H1 (cell line): ENCODE measurements at regions not wholly inside any gene's neighbourhood (a gene's known extent, or its start where the extent isn't known, plus 50 kb on each side); places are given as distances from the start of the nearest gene placed in this dataset.

Experiments used
- CTCF ChIA-PET: fragments of 300-600 bp; sonication (Branson Sonifier 250); formaldehyde crosslinking; loops from one replicate; lab custom pipeline; 2021; ENCODE audit not compliant: partially characterized antibody; lab: Charles Lee
- POLR2A ChIA-PET: fragments of 300-600 bp; sonication (Branson Sonifier 250); formaldehyde crosslinking; loops from one replicate; lab custom pipeline; 2021; ENCODE audit warnings: inconsistent platforms; ENCODE audit not compliant: partially characterized antibody; lab: Charles Lee
- DNase-seq, 2 experiments: peaks; one replicate each; pipeline versions ENCODE4 v3.0.0 to v3.0.0-alpha.2; 2010 to 2022; ENCODE audit warnings: low spot score in 2 of 2, low read depth in 1 of 2, mixed read lengths in 1 of 2
- FAIRE-seq: peaks from 2 replicates; lab custom pipeline; 2011; peaks lifted over from hg19 to GRCh38; lab: Jason Lieb, UNC
- H2AFZ ChIP-seq: 2 replicates; pipeline ENCODE4 v1.8.1; 2012; ENCODE audit warnings: low read length, inconsistent platforms
- H2AK5ac ChIP-seq: 2 replicates; pipeline ENCODE4 v1.6.1; 2013; ENCODE audit warnings: low read depth, low read length
- H2BK120ac ChIP-seq: replicated peaks from 2 replicates; pipeline ENCODE3; 2013; ENCODE audit warnings: low read depth, low read length, inconsistent platforms
- H2BK12ac ChIP-seq: 2 replicates; pipeline ENCODE4 v1.6.1; 2013; ENCODE audit warnings: low read depth, low read length
- H2BK15ac ChIP-seq: 2 replicates; pipeline ENCODE4 v1.6.1; 2013; ENCODE audit warnings: low read length
- H2BK20ac ChIP-seq: 2 replicates; pipeline ENCODE4 v1.6.1; 2013; ENCODE audit warnings: low read length
- H2BK5ac ChIP-seq: 2 replicates; pipeline ENCODE4 v1.6.1; 2013; ENCODE audit warnings: low read depth, low read length
- H3K14ac ChIP-seq: 2 replicates; pipeline ENCODE4 v1.6.1; 2013; ENCODE audit warnings: inconsistent platforms; ENCODE audit not compliant: insufficient read length
- H3K18ac ChIP-seq: 2 replicates; pipeline ENCODE4 v1.6.1; 2013; ENCODE audit warnings: low read length; ENCODE audit errors: extremely low read depth
- H3K23ac ChIP-seq: 2 replicates; pipeline ENCODE4 v1.6.1; 2013; ENCODE audit warnings: inconsistent platforms; ENCODE audit not compliant: insufficient read length
- H3K23me2 ChIP-seq: 2 replicates; pipeline ENCODE4 v1.6.1; 2013; ENCODE audit warnings: low read depth, low read length
- H3K27ac ChIP-seq: 2 replicates; pipeline ENCODE4 v1.6.1; 2011; ENCODE audit warnings: low read depth, low read length, inconsistent platforms
- H3K27me3 ChIP-seq, 4 experiments: replicated peaks in 1 of 4; 1 replicate in 1 of 4; 2 replicates in 3 of 4; pipeline versions ENCODE4 v1.6.1 to v1.8.1; 2011 to 2013; ENCODE audit warnings: low read length in 3 of 4, mild to moderate bottlenecking in 3 of 4, inconsistent platforms in 2 of 4, mixed read lengths in 2 of 4, moderate library complexity in 1 of 4; ENCODE audit not compliant: control insufficient read depth in 3 of 4, insufficient read depth in 3 of 4; ENCODE audit errors: extremely low read depth in 1 of 4
- H3K36me3 ChIP-seq, 4 experiments: 2 replicates each; pipeline versions ENCODE4 v1.6.1 to v1.8.1; 2011 to 2013; ENCODE audit warnings: mild to moderate bottlenecking in 4 of 4, low read length in 3 of 4, moderate library complexity in 2 of 4, control low read depth in 1 of 4, inconsistent platforms in 1 of 4; ENCODE audit not compliant: insufficient read depth in 4 of 4, control insufficient read depth in 2 of 4
- H3K4ac ChIP-seq: replicated peaks from 2 replicates; pipeline ENCODE3; 2013; ENCODE audit warnings: low read length, low read depth, mixed read lengths, inconsistent platforms; ENCODE audit not compliant: insufficient read length
- H3K4me1 ChIP-seq, 4 experiments: replicated peaks in 1 of 4; 1 replicate in 1 of 4; 2 replicates in 3 of 4; pipeline versions ENCODE4 v1.6.1 to v1.8.1; 2011 to 2013; ENCODE audit warnings: low read length in 3 of 4, inconsistent platforms in 2 of 4, mixed read lengths in 1 of 4; ENCODE audit not compliant: insufficient read depth in 4 of 4, control insufficient read depth in 3 of 4
- H3K4me2 ChIP-seq, 2 experiments: 2 replicates each; pipeline versions ENCODE4 v1.6.1 to v1.8.1; 2011 to 2013; ENCODE audit warnings: low read depth in 2 of 2, low read length in 2 of 2, control low read depth in 1 of 2, inconsistent platforms in 1 of 2, mild to moderate bottlenecking in 1 of 2; ENCODE audit not compliant: insufficient read depth in 1 of 2
- H3K4me3 ChIP-seq, 4 experiments: fragments of 200-600, 300-600 bp in 1 of 4; sonication (generic), shearing (Covaris generic), sonication (Bioruptor Twin) in 1 of 4; 2 replicates each; pipeline versions ENCODE4 v1.5.1 to v1.8.1; 2011 to 2016; ENCODE audit warnings: low read length in 4 of 4, low read depth in 3 of 4, control low read depth in 2 of 4, inconsistent platforms in 2 of 4, mild to moderate bottlenecking in 2 of 4, mixed read lengths in 1 of 4, moderate library complexity in 1 of 4; ENCODE audit not compliant: insufficient read depth in 2 of 4; ENCODE audit errors: extremely low read depth in 1 of 4
- H3K56ac ChIP-seq: replicated peaks from 2 replicates; pipeline ENCODE3; 2013; ENCODE audit warnings: low read depth, mild to moderate bottlenecking, mixed read lengths, low read length, inconsistent platforms; ENCODE audit not compliant: insufficient read length
- H3K79me1 ChIP-seq: 2 replicates; pipeline ENCODE4 v1.6.1; 2013; ENCODE audit warnings: low read depth, low read length, control low read depth
- H3K79me2 ChIP-seq, 2 experiments: 2 replicates each; pipeline versions ENCODE4 v1.6.1 to v1.8.1; 2012 to 2013; ENCODE audit warnings: low read length in 2 of 2, mild to moderate bottlenecking in 2 of 2, inconsistent platforms in 1 of 2; ENCODE audit not compliant: insufficient read depth in 2 of 2, control insufficient read depth in 1 of 2
- H3K9ac ChIP-seq, 4 experiments: replicated peaks in 1 of 4; 1 replicate in 1 of 4; 2 replicates in 3 of 4; pipeline versions ENCODE4 v1.6.1 to v1.8.1; 2011 to 2013; ENCODE audit warnings: low read depth in 3 of 4, low read length in 3 of 4, control low read depth in 2 of 4, mild to moderate bottlenecking in 2 of 4, moderate library complexity in 2 of 4, inconsistent platforms in 1 of 4; ENCODE audit errors: extremely low read depth in 1 of 4
- H3K9me3 ChIP-seq, 2 experiments: 2 replicates each; pipeline versions ENCODE4 v1.6.1 to v1.8.1; 2012 to 2013; ENCODE audit warnings: mild to moderate bottlenecking in 2 of 2, moderate library complexity in 2 of 2, control low read depth in 1 of 2, inconsistent platforms in 1 of 2, low read depth in 1 of 2, low read length in 1 of 2, mixed read lengths in 1 of 2; ENCODE audit not compliant: insufficient read depth in 2 of 2
- H4K20me1 ChIP-seq, 2 experiments: replicated peaks in 1 of 2; 2 replicates each; pipeline versions ENCODE3 to v1.8.1; 2011 to 2013; ENCODE audit warnings: inconsistent platforms in 2 of 2, low read length in 2 of 2, mild to moderate bottlenecking in 1 of 2; ENCODE audit not compliant: insufficient read depth in 2 of 2, control insufficient read depth in 1 of 2
- H4K5ac ChIP-seq: 2 replicates; pipeline ENCODE4 v1.6.1; 2013; ENCODE audit warnings: low read length, low read depth, mixed read lengths, inconsistent platforms; ENCODE audit not compliant: insufficient read length
- H4K8ac ChIP-seq: 2 replicates; pipeline ENCODE4 v1.8.0; 2013; ENCODE audit warnings: mild to moderate bottlenecking, moderate library complexity, low read length, inconsistent platforms; ENCODE audit not compliant: insufficient read depth; ENCODE audit errors: extremely low read depth
- H4K91ac ChIP-seq: replicated peaks from 2 replicates; pipeline ENCODE3; 2013; ENCODE audit warnings: low read length, mixed read lengths, inconsistent platforms; ENCODE audit not compliant: insufficient read length
- ASH2L ChIP-seq: fragments of 200-600, 300-600 bp; sonication (generic); IDR thresholded peaks from one replicate; pipeline ENCODE4 v1.7.1; 2017; ENCODE audit warnings: low read length
- BACH1 ChIP-seq: IDR thresholded peaks from 2 replicates; pipeline ENCODE4 v1.6.1; 2012; ENCODE audit warnings: low read length, improper control_type of control experiment
- GABPA ChIP-seq: IDR thresholded peaks from 2 replicates; pipeline ENCODE4 v1.6.1; 2011; ENCODE audit warnings: mild to moderate bottlenecking, low read length, moderate library complexity, borderline replicate concordance; ENCODE audit not compliant: insufficient read depth
- KDM4A ChIP-seq: IDR thresholded peaks from one replicate; pipeline ENCODE4 v1.7.1; 2012; ENCODE audit warnings: low read depth, mild to moderate bottlenecking, moderate library complexity, low read length, inconsistent platforms; ENCODE audit not compliant: severe bottlenecking
- KDM5A ChIP-seq: fragments of 200-600 bp; IDR thresholded peaks from 2 replicates; pipeline ENCODE4 v1.7.1; 2012; ENCODE audit warnings: mild to moderate bottlenecking, low read length, inconsistent platforms, mixed read lengths
- PHF8 ChIP-seq: fragments of 200-600 bp; sonication (generic); conservative IDR thresholded peaks from 2 replicates; pipeline ENCODE4 v1.7.1; 2012; ENCODE audit warnings: low read depth, mild to moderate bottlenecking, inconsistent platforms, low read length, moderate library complexity
- RBBP5 ChIP-seq: IDR thresholded peaks from 2 replicates; pipeline ENCODE4 v1.7.1; 2012; ENCODE audit warnings: low read depth, mild to moderate bottlenecking, inconsistent platforms, low read length, moderate library complexity, borderline replicate concordance
- SP1 ChIP-seq: IDR thresholded peaks from 2 replicates; pipeline ENCODE4 v1.6.1; 2011; ENCODE audit warnings: low read depth, low read length
- SUZ12 ChIP-seq: fragments of 200-600 bp; sonication (generic); IDR thresholded peaks from 2 replicates; pipeline ENCODE4 v1.6.1; 2012; ENCODE audit warnings: mild to moderate bottlenecking, inconsistent platforms, low read length, moderate library complexity, mixed read lengths
- TCF12 ChIP-seq: IDR thresholded peaks from 2 replicates; pipeline ENCODE4 v1.6.1; 2011; ENCODE audit warnings: low read depth, mild to moderate bottlenecking, low read length
- WGBS, 2 experiments: shearing (Covaris generic) in 1 of 2; methylation state at CpG; one replicate each; pipeline versions ENCODE4 v1.1.6 to v1.1.7; 2013 to 2015; ENCODE audit warnings: low lambda C conversion rate in 2 of 2, mixed read lengths in 2 of 2, inconsistent platforms in 1 of 2, low coverage in 1 of 2, missing lambda C conversion rate in 1 of 2; ENCODE audit not compliant: insufficient replicate concordance in 2 of 2, insufficient coverage in 1 of 2, insufficient read length in 1 of 2; ENCODE audit errors: extremely low coverage in 1 of 2, missing lambda C conversion rate in 1 of 2; 5-methylcytosine and 5-hydroxymethylcytosine counted together

DNA sequence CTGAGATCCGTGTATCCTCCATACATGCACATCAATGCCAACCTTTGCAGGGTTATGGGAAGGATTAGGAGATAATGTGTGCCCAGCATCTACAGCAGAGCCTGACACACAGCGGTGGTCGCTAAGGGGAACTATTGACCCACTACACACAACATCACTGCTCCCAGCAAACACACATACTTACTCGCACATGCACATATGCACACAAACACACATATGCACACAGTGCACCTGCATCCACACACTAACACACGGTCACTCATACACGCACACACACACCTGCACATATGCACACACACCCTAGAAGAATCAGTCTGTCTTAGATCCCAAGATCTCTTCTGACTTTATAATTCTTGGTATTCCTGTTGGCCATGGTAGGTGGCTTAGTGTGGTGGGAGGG lies 118.3 kb downstream of the GYPC start:
- H3K18ac ChIP-seq, result no peak overlapping the region
- FAIRE-seq, result no peak
- DNase-seq, result no peak
- H3K56ac ChIP-seq, result no peak overlapping the region
- H2BK120ac ChIP-seq, result no peak overlapping the region
- H3K27ac ChIP-seq, result no peak overlapping the region
- no peaks in the 10 kb centered on the region for H3K36me3 ChIP-seq
- H3K9me3 ChIP-seq, result no peaks in the 10 kb centered on the region
- H3K4ac ChIP-seq, result no peak overlapping the region
- H2AK5ac ChIP-seq, result no peak overlapping the region
- no peak overlapping the region for H3K9ac ChIP-seq
- no peak overlapping the region for H4K5ac ChIP-seq
- WGBS, 2 experiments, result 88% methylated on average over 6 of the region's 6 CpGs; no CpG with 5 or more reads in 1 of the 2 experiments
- no peaks in the 10 kb centered on the region for H3K79me1 ChIP-seq
- no peak overlapping the region for H4K8ac ChIP-seq
- no peak overlapping the region for H2BK15ac ChIP-seq
- H3K4me2 ChIP-seq, result no peak overlapping the region
- H3K23me2 ChIP-seq, result peaks cover 9% of the 10 kb centered on the region; the same call in 1 of the 2 replicates
- peaks cover 0 to 3% (median 1%) of the 10 kb centered on the region in 4 experiments; a peak in 3 of 7 replicates for H3K27me3 ChIP-seq
- H4K91ac ChIP-seq, result no peak overlapping the region
- ChIA-PET CTCF (interaction anchor here (1.0 to 3.0 kb wide), 6 partner anchors 10 to 294 kb away, joined by 3 to 14 read pairs (median 4); no protein-coding TSS in a partner anchor), POLR2A (no interaction called here)
- H3K4me1 ChIP-seq, result peaks cover 0 to 4% (median 2%) of the 10 kb centered on the region in 4 experiments; a peak in 3 of 7 replicates
- no peak overlapping the region for H3K23ac ChIP-seq
- no peak overlapping the region for H2BK12ac ChIP-seq
- no peaks in the 10 kb centered on the region for H3K79me2 ChIP-seq
- H2AFZ ChIP-seq, result no peak overlapping the region
- H2BK5ac ChIP-seq, result no peak overlapping the region
- no peak overlapping the region for H3K4me3 ChIP-seq
- H3K14ac ChIP-seq, result no peak overlapping the region
- no peaks in the 10 kb centered on the region for H4K20me1 ChIP-seq
- H2BK20ac ChIP-seq, result no peak overlapping the region
- TF ChIP-seq KDM5A (no peak), SP1 (no peak), PHF8 (no peak), BACH1 (no peak), ASH2L (no peak), KDM4A (no peak), SUZ12 (no peak), GABPA (no peak), RBBP5 (no peak), TCF12 (no peak)
